ENCODE measurements at regions not wholly inside any gene's neighbourhood (a gene's known extent, or its start where the extent isn't known, plus 50 kb on each side); places are given as distances from the start of the nearest gene placed in this dataset.
A peak's percentile ranks its signal among the peaks of the same experiment; 100 is the strongest.
"Not testable (repeated sequence)": the region's sequence is repeated elsewhere in the genome, so short reads cannot be mapped to it uniquely, and the experiment has no call there.

GRCh38 chr21:9246010-9246409 lies 1275.4 kb upstream of the TPTE start:
- intact Hi-C loops (cut with DNase I); DNase-seq: not testable (repeated sequence)
- ATAC-seq: peak in 1 of 2 donors; percentile 47

DNA sequence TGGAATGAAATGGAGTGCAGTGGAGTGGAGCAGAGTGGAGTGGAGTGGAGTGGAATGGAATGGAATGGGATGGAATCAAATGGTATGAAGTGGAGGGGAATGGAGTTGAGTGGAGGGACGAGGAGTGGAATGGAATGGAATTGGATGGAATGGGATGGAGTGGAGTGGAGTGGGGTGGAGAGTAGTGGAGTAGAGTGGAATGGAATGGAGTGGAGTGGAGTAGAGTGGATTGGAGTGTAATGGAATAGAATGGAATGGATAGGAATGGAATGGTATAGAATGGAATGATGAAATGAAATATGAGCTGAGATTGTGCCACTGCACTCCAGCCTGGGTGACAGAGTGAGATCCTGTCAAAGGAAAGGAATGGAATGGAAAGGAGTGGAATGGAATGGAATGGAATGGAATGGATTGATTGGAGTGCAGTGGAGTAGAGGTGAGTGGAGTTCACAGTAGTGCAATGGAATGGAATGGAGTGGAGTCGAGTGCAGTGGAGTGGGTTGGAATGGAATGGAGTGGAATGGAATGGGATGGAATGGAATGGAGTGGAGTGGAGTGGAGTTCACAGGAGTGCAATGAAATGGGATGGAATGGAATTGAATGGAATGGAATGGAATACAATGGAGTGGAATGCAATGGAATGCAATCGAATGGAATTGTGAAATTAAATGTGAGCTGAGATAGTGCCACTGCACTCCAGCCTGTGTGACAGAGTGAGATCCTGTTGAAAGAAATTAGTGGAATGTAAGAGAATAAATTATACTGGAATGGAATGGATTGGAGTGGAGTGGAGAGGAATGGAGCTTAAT lies 1274.7 kb upstream of the TPTE start:
- intact Hi-C loops (cut with DNase I); DNase-seq: not testable (repeated sequence)
- peak; percentile 53 to 73 for ATAC-seq

DNA sequence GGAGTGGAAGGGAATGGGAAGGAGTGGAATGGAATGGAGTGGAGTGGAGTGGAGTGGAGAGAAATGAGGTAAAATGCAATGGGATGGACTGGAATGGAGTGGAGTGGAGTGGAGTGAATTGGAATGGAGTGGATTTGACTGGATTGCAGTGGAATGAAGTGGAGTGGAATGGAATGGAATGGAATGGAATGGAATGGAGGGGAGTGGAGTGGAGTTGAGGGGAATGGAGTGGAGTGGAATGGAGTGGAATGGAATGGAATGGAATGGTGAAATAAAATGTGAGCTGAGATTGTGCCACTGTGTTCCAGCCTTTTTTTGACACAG lies 1274.1 kb upstream of the TPTE start:
- intact Hi-C loops (cut with DNase I); DNase-seq: not testable (repeated sequence)
- peak; percentile 53 to 64 for ATAC-seq

GRCh38 chr21:9247616-9248317 lies 1273.6 kb upstream of the TPTE start:
- DNase-seq; intact Hi-C loops (cut with DNase I): not testable (repeated sequence)
- ATAC-seq: peak; percentile 60 to 64
